HFFc6 (cell line): ENCODE measurements at regions not wholly inside any gene's neighbourhood (a gene's known extent, or its start where the extent isn't known, plus 50 kb on each side); places are given as distances from the start of the nearest gene placed in this dataset.

Experiments used
- DNase-seq: peaks from one replicate; pipeline ENCODE4 v3.0.0-alpha.2; 2018
- H3K27ac Mint-ChIP-seq: 2 replicates; pipeline ENCODE4 v1.8.0; 2020; ENCODE audit warnings: mild to moderate bottlenecking, mixed read lengths
- H3K27me3 Mint-ChIP-seq: 2 replicates; pipeline ENCODE4 v1.8.0; 2021; ENCODE audit warnings: mild to moderate bottlenecking, moderate library complexity, mixed read lengths; ENCODE audit not compliant: insufficient read depth
- H3K36me3 Mint-ChIP-seq: 2 replicates; pipeline ENCODE4 v1.8.0; 2021; ENCODE audit warnings: low read depth, mixed read lengths
- H3K4me1 Mint-ChIP-seq: 2 replicates; pipeline ENCODE4 v1.8.0; 2020; ENCODE audit warnings: low read depth, mixed read lengths
- H3K4me3 Mint-ChIP-seq: 2 replicates; pipeline ENCODE4 v1.8.0; 2020; ENCODE audit warnings: mild to moderate bottlenecking, moderate library complexity, mixed read lengths
- H3K9me3 Mint-ChIP-seq: 2 replicates; pipeline ENCODE4 v1.8.0; 2020; ENCODE audit warnings: mild to moderate bottlenecking, mixed read lengths
- CTCF ChIP-seq: fragments of 200-600 bp; sonication (generic); IDR thresholded peaks from 2 replicates; pipeline ENCODE4 v1.5.0; 2021; ENCODE audit warnings: antibody characterized with exemption, mild to moderate bottlenecking

GRCh38 chr6:105648276-105648675, 245.4 kb upstream of the PREP start:
- H3K4me3 Mint-ChIP-seq, result no peak overlapping the region
- no peak overlapping the region for H3K27ac Mint-ChIP-seq
- DNase-seq, result no peak
- no peak for TF ChIP-seq CTCF
- H3K4me1 Mint-ChIP-seq, result peaks cover 6% of the 10 kb centered on the region; the same call in 1 of the 2 replicates
- H3K36me3 Mint-ChIP-seq, result no peaks in the 10 kb centered on the region
- H3K9me3 Mint-ChIP-seq, result no peaks in the 10 kb centered on the region
- H3K27me3 Mint-ChIP-seq, result no peaks in the 10 kb centered on the region; the same call in none of the 2 replicates

GRCh38 chr6:105646391-105646867, 243.5 kb upstream of the PREP start:
- Mint-ChIP-seq H3K4me1 (peaks cover 6% of the 10 kb centered on the region; the same call in 1 of the 2 replicates), H3K9me3 (no peaks in the 10 kb centered on the region), H3K27ac (no peak overlapping the region), H3K4me3 (no peak overlapping the region), H3K36me3 (no peaks in the 10 kb centered on the region), H3K27me3 (no peaks in the 10 kb centered on the region; the same call in 1 of the 2 replicates)
- no peak for DNase-seq
- TF ChIP-seq CTCF, result no peak

GRCh38 chr6:105645958-105646357, 243.1 kb upstream of the PREP start:
- no peak overlapping the region for H3K27ac Mint-ChIP-seq
- no peak overlapping the region for H3K4me3 Mint-ChIP-seq
- H3K9me3 Mint-ChIP-seq, result no peaks in the 10 kb centered on the region
- H3K36me3 Mint-ChIP-seq, result no peaks in the 10 kb centered on the region
- DNase-seq, result no peak
- H3K4me1 Mint-ChIP-seq, result peaks cover 6% of the 10 kb centered on the region; the same call in 1 of the 2 replicates
- H3K27me3 Mint-ChIP-seq, result no peaks in the 10 kb centered on the region; the same call in 1 of the 2 replicates
- no peak for TF ChIP-seq CTCF

- H3K4me1 Mint-ChIP-seq, result peaks cover 6% of the 10 kb centered on the region; the same call in 1 of the 2 replicates
- no peak overlapping the region for H3K4me3 Mint-ChIP-seq
- no peaks in the 10 kb centered on the region for H3K36me3 Mint-ChIP-seq
- H3K27me3 Mint-ChIP-seq, result no peaks in the 10 kb centered on the region; the same call in 1 of the 2 replicates
- DNase-seq, result no peak
- no peak overlapping the region for H3K27ac Mint-ChIP-seq
- H3K9me3 Mint-ChIP-seq, result no peaks in the 10 kb centered on the region
- TF ChIP-seq CTCF, result no peak
Observed at GRCh38 chr6:105645156-105645555, 242.3 kb upstream of the PREP start.

GRCh38 chr6:105644691-105645090, 241.8 kb upstream of the PREP start:
- no peak overlapping the region for H3K4me3 Mint-ChIP-seq
- peaks cover 6% of the 10 kb centered on the region; the same call in 1 of the 2 replicates for H3K4me1 Mint-ChIP-seq
- H3K9me3 Mint-ChIP-seq, result no peaks in the 10 kb centered on the region
- DNase-seq, result no peak
- no peak for TF ChIP-seq CTCF
- H3K27me3 Mint-ChIP-seq, result no peaks in the 10 kb centered on the region; the same call in 1 of the 2 replicates
- H3K36me3 Mint-ChIP-seq, result no peaks in the 10 kb centered on the region
- no peak overlapping the region for H3K27ac Mint-ChIP-seq
